GM12892 (cell line): ENCODE measurements at regions not wholly inside any gene's neighbourhood (a gene's known extent, or its start where the extent isn't known, plus 50 kb on each side); places are given as distances from the start of the nearest gene placed in this dataset.

Source experiments
- POLR2A ChIP-seq: IDR thresholded peaks from 2 replicates; pipeline ENCODE4 v1.6.1; 2011; ENCODE audit warnings: low read depth, low read length, control low read depth
- POLR2AphosphoS5 ChIP-seq: IDR thresholded peaks from 2 replicates; pipeline ENCODE4 v1.6.1; 2011; ENCODE audit warnings: low read depth, low read length, control low read depth

- TF ChIP-seq POLR2A (no peak), POLR2AphosphoS5 (no peak)
These were observed 155.8 kb upstream of the GADL1 start for GRCh38 chr3:31050296-31050695.
